ENCODE measurements at regions not wholly inside any gene's neighbourhood (a gene's known extent, or its start where the extent isn't known, plus 50 kb on each side); places are given as distances from the start of the nearest gene placed in this dataset.
A peak's percentile ranks its signal among the peaks of the same experiment; 100 is the strongest.
"Not testable (repeated sequence)": the region's sequence is repeated elsewhere in the genome, so short reads cannot be mapped to it uniquely, and the experiment has no call there.

- no peak for DNase-seq (ENCODE audit: low read depth)
Measured at GRCh38 chr5:40453689-40454088, 226.0 kb upstream of the PTGER4 start.

DNA sequence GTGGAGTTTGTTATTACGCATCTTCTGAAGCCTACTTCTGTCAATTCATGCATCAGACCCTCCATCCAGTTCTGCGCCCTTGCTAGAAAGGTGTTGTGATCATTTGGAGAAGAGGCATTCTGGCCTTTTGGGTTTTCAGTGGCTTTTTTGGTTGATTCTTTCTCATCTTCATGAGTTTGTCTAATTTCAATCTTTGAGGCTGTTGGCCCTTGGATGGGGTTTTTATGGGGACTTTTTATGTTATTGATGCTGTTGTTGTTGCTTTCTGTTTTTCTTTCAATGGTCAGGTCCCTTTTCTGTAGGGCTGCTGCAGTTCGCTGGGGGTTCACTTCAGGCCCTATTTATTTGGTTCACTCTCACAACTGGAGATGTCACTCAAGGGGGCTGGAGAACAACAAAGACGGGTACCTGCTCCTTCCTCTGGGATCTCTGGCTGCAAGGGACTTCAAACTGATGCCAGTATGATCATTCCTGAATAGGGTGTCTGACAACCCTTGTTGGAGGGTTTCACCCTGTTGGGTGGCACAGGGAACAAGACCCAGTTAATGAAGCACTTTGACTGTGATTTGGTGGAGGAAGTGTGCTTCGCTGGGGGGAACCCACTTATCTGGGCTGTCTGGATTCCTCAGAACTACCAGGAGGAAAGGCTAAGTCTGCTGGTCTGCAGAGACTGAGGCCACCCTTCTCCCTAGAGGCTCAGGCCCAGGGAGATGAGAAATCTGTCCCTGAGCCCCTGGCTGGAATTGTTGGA, 226.7 kb upstream of the PTGER4 start:
- DNase-seq (ENCODE audit: low read depth), result no peak

- DNase-seq (ENCODE audit: low read depth), result no peak
Measured at GRCh38 chr5:40447438-40447837, 232.3 kb upstream of the PTGER4 start.

DNA sequence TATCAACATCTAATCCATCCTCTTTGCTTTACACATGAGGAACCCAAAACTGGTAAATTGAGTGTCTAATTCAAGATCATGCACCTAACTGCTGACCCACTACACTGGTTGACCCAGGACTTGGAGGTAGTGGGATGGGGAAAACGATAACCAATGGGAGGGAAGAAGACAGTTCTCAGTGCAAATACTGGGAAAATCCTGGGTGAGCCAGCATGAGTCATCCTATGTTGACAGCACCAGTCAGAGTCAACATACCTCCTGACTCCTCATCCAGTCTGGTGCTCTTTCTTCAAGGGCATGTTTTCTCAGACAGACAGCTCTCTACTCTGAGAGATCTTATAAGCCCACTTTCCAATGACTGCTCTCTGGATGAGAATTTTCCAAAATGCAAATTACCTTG, 232.8 kb upstream of the PTGER4 start:
- DNase-seq (ENCODE audit: low read depth), result peak; percentile 71

DNA sequence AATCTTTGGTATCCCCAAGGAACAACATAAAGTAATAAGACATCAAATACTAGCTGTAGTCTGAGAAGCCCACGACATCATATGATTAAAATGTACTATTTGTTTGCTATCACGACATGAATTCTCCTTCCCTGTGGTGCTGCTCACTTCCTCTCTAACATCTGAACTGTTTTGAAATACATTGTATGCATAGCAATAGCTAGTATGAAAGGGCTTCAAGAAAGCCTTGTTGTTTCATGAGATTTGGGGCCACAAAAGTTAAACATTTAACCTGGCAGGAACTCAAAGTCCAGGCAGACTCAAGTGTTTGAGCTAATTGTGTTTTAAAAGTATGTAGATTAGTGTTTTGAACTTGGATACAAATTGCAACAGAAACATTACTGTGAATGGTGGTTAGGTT, 237.4 kb upstream of the PTGER4 start:
- no peak for DNase-seq (ENCODE audit: low read depth)

- no peak for DNase-seq (ENCODE audit: low read depth)
Measured at GRCh38 chr5:40441733-40442132, 238.0 kb upstream of the PTGER4 start.

DNA sequence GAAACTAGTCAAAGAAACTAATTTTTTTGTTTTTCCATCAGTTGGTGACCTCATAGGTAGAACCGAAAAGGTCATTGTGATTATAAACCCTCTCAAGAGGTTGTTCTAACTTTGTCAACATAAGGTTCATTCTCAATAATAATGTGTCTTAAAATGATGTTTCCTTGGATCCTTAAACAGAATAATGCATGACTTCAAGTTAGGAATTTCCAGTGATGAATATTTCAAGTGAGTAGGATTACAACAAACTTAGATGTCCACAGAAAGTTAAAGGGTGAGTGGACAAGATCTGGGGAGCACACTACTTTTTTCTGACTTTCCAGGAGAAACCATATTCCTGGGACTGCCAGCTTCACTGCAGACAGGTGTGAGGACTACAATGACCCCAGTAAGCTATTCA, 239.0 kb upstream of the PTGER4 start:
- DNase-seq (ENCODE audit: low read depth), result no peak

DNA sequence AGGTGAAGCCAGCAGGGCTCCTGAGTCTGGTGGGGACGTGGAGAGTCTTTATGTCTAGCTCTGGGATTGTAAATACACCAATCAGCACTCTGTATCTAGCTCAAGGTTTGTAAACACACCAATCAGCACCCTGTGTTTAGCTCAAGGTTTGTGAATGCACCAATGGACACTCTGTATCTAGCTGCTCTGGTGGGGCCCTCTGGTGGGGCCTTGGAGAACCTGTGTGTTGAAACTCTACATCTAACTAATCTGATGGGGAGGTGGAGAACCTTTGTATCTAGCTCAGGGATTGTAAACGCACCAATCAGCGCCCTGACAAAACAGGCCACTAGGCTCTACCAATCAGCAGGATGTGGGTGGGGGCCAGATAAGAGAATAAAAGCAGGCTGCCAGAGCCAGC, 240.6 kb upstream of the PTGER4 start:
- not testable (repeated sequence) for DNase-seq (ENCODE audit: low read depth)

DNA sequence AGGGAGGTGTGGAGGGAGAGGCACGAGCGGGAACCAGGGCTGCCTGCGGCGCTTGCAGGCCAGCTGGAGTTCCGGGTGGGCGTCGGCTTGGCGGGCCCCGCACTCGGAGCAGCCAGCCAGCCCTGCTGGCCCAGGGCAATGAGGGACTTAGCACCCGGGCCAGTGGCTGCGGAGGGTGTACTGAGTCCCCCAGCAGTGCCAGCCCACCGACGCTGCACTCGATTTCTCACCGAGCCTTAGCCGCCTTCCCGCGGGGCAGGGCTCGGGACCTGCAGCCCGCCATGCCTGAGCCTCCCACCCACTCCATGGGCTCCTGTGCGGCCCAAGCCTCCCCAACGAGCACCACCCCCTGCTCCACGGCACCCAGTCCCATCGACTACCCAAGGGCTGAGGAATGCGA, 241.1 kb upstream of the PTGER4 start:
- not testable (repeated sequence) for DNase-seq (ENCODE audit: low read depth)

DNA sequence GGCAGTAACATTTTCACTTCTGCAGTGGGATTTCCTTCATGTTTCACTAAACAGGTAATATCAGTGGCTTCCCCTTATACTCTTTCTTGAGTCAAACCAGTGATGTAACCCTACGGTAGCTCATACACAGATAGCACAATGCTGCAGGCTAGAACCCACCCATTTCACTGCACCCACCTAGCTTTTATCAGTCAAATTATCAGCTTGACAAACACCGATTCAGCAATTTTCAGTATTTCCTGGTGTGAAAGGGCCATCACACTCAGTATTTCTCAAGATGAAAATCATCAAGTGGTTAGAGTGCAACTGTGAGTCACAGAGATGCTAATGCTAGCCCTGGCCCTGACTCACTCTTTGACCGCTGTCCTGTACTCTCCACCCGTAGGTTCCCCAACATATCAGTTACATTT, 242.3 kb upstream of the PTGER4 start:
- peak; percentile 85 for DNase-seq (ENCODE audit: low read depth)

GRCh38 chr5:40436535-40437237, 243.0 kb upstream of the PTGER4 start:
- DNase-seq (ENCODE audit: low read depth), result no peak

DNA sequence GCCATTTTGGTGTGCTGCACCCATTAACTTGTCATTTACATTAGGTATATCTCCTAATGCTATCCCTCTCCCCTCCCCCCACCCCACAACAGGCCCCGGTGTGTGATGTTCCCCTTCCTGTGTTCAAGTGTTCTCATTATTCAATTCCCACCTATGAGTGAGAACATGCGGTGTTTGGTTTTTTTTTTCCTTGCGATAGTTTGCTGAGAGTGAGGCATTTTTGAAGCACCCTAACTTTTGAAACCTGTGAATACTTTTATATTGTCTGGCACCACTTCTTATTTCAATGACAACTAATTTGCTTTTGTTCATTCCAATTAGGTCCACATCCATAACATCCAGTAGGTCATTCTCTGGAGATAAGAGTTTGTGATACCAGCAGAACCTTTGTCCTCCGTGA, 244.0 kb upstream of the PTGER4 start:
- DNase-seq (ENCODE audit: low read depth), result not testable (repeated sequence)

DNA sequence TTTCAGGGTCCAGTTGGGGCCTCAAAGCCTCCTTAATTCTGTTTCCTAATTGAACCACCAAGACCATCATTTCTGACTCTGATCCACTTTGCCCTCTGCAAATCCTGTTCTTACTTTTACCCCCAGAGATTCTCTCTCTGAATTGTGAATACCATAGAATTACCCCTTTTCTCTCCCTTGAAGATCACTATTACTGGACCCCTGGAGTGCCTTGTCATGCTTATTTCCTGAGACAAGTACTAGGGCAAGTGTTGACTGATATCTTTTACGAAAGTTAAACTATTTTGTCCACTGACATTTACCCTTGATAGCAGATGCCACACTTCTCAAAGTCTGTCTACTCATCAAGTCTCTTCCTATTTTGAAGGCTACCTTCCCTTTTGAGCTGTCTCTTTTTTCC, 246.9 kb upstream of the PTGER4 start:
- no peak for DNase-seq (ENCODE audit: low read depth)

- DNase-seq (ENCODE audit: low read depth), result no peak
Measured at GRCh38 chr5:40431734-40432133, 248.0 kb upstream of the PTGER4 start.

- DNase-seq (ENCODE audit: low read depth), result no peak
Measured at GRCh38 chr5:40430101-40430710, 249.5 kb upstream of the PTGER4 start.

DNA sequence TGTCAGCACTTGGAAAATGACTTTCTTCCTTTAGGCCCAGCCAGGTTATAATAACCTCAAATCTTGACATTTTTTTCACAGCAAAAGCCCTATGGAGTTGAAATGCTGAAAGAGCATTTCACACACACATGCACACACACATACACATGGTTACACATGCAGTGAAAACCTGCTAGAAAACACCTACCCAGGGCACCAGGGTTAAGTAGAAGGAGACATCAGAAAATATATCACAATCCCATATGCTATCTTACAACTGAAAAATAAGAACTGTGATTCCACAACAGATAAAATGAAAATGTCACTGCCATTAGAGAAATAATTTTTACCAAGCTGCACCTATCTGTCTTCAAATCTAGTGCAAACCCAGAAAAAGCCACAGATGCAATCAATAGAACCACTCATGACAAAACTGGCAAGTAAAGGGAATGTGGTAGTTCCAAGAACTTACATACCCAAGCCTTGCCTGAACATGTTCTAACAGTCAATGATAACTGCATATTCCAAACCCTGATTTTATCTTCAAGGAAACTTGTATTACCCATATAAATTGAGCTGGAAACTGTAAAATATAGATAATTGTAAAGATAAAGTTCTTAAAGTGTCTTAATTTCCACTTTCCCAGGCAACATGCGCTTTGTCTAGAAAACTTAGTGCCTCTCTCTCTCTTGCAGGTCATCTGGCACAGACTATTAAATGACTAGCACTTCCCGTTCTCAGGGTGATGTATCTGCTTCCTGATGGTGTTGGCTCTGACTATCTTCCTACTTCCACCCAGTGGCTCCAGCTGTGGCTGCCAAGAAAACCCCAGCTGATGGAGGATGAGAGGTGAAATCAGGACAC, 250.2 kb upstream of the PTGER4 start:
- DNase-seq (ENCODE audit: low read depth), result peak; percentile 15

GRCh38 chr5:40428815-40429214, 250.9 kb upstream of the PTGER4 start:
- DNase-seq (ENCODE audit: low read depth), result no peak

DNA sequence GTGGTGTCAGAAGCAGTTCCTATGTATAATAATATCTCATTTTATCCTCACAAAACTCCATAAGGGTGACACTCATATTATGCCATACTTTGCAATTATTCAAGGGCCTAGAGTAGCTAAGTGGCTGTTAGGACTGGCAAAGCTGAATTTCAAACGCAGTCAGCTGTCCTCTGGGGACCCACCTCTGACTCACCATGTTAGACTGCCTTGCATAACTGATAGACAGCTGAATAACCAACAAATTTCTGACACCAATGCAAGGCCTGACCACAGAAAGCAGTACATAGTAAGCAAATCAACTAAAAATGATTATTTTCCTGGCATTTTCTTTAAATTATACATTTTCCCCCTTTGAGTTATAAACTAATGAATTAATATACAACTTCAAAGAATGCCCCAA, 251.6 kb upstream of the PTGER4 start:
- DNase-seq (ENCODE audit: low read depth), result peak; percentile 69

DNA sequence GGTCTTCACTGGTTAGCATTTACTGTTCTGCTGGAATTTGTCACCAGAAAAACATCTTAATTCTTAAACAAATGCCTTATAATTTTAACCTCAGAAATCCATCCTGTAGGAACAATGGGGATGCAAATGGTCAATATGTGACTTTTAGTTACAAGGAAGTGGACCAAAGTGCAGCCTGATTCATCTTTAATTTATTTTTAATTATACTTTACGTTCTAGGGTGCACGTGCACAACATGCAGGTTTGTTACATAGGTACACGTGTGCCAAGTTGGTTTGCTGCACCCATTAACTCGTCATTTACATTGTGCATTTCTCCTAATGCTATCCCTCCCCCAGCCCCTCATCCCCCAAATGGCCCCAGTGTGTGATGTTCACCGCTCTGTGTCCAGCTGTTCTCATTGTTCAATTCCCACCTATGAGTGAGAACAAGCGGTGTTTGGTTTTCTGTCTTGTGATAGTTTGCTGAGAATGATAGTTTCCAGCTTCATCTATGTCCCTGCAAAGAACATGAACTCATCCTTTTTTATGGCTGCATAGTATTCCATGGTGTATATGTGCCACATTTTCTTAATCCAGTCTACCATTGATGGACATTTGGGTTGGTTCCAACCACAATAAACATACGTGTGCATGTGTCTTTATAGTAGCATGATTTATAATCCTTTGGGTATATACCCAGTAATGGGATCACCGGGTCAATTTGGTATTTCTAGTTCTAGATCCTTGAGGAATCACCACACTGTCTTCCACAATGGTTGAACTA, 262.5 kb upstream of the PTGER4 start:
- DNase-seq (ENCODE audit: low read depth), result not testable (repeated sequence)

DNA sequence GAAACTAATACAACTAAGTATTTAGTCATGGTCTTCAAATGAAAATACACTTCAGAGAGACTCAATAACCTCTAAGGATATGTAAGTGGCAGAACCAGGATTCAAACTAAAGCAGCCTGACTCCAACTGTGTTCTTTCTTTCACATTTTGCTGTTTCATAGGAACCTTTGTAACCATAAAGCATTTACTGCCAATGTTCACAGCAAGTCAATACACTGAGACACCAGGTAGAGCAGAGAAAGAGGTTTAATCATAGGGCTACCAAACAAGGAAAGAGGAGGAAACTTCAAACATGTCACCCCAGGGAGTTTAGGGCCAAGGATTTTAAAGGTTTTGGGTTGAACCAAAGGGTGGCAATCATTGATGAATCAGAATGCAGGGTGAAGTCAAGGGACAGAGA, 263.1 kb upstream of the PTGER4 start:
- DNase-seq (ENCODE audit: low read depth), result no peak

DNA sequence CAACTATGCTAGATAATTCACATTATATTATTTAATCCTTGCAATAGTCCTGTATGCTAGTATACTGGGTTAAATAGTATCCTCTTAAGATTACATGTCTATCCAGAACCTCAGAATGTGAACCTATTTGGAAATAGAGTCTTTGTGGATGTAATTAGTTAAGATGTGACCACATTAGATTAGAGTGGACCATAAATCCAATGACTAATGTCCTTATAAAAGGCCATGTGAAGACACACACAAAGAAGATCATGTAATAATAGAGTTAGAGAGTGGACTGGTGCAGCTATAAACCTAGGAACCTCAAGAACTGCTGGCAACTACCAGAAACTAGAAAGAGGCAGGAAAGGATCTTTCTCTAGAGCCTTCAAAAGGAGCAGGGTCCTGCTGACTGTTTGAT, 263.6 kb upstream of the PTGER4 start:
- DNase-seq (ENCODE audit: low read depth), result no peak
